Panc1 (cell line): ENCODE measurements at regions not wholly inside any gene's neighbourhood (a gene's known extent, or its start where the extent isn't known, plus 50 kb on each side); places are given as distances from the start of the nearest gene placed in this dataset.

Experiments
- ATAC-seq: fragments of 200-7000 bp; cut with Tn5 transposase; 2 replicates; pipeline ENCODE4 v1.9.1; 2020; ENCODE audit warnings: mild to moderate bottlenecking, moderate library complexity
- BruUV-seq: library from RNA; stranded (reverse); fragments of 400-500 nt; replicated peaks from 2 replicates; lab custom pipeline; 2021; lab: Mats Ljungman, UMichigan
- CTCF ChIA-PET: fragments of 300-600 bp; sonication (Branson Sonifier 250); formaldehyde crosslinking; loops from one replicate; lab custom pipeline; 2022; ENCODE audit warnings: antibody characterized with exemption; lab: Charles Lee
- POLR2A ChIA-PET: fragments of 300-600 bp; sonication (Branson Sonifier 250); formaldehyde crosslinking; loops from one replicate; lab custom pipeline; 2022; ENCODE audit warnings: antibody characterized with exemption; lab: Charles Lee
- DNase-seq: peaks from one replicate; pipeline ENCODE4 v3.0.0-alpha.2; 2010; ENCODE audit warnings: low read depth, low spot score
- H3K27ac ChIP-seq: 2 replicates; pipeline ENCODE4 v1.5.1; 2011; ENCODE audit warnings: mild to moderate bottlenecking, low read length, inconsistent platforms
- H3K27me3 ChIP-seq: fragments of 200-500 bp; sonication (Bioruptor generic); 2 replicates; pipeline ENCODE4 v1.6.0; 2014; ENCODE audit warnings: low read length, inconsistent platforms; ENCODE audit not compliant: control insufficient read depth, insufficient read depth
- H3K36me3 ChIP-seq: fragments of 200-500 bp; sonication (Bioruptor generic); 2 replicates; pipeline ENCODE4 v1.5.1; 2014; ENCODE audit warnings: inconsistent platforms, mild to moderate bottlenecking, low read length, moderate library complexity; ENCODE audit not compliant: control insufficient read depth, insufficient read depth
- H3K4me1 ChIP-seq: 2 replicates; pipeline ENCODE4 v1.5.1; 2011; ENCODE audit warnings: inconsistent platforms, mild to moderate bottlenecking, low read length, moderate library complexity; ENCODE audit not compliant: control insufficient read depth, insufficient read depth
- H3K4me3 ChIP-seq, 2 experiments: 2 replicates each; pipeline ENCODE4 v1.5.1; 2011 to 2012; ENCODE audit warnings: low read depth in 2 of 2, low read length in 2 of 2, mild to moderate bottlenecking in 2 of 2, inconsistent platforms in 1 of 2, moderate library complexity in 1 of 2
- H3K9me3 ChIP-seq: fragments of 200-500 bp; sonication (Bioruptor generic); 2 replicates; pipeline ENCODE4 v1.5.1; 2014; ENCODE audit warnings: low read depth, mild to moderate bottlenecking, inconsistent platforms, low read length, moderate library complexity; ENCODE audit not compliant: control insufficient read depth, insufficient read depth
- CTCF ChIP-seq: fragments of 450-650 bp; IDR thresholded peaks from 2 replicates; pipeline ENCODE4 v1.5.1; 2017; ENCODE audit warnings: mild to moderate bottlenecking
- POLR2AphosphoS5 ChIP-seq: IDR thresholded peaks from 2 replicates; pipeline ENCODE4 v1.6.1; 2012; ENCODE audit warnings: mild to moderate bottlenecking, low read depth, low read length, moderate library complexity
- REST ChIP-seq, 2 experiments: IDR thresholded peaks; 2 replicates each; pipeline ENCODE4 v1.6.1; 2011 to 2012; ENCODE audit warnings: low read depth in 2 of 2, control low read depth in 1 of 2, low read length in 1 of 2, mild to moderate bottlenecking in 1 of 2, moderate library complexity in 1 of 2; ENCODE audit not compliant: insufficient read depth in 1 of 2
- SIN3A ChIP-seq: IDR thresholded peaks from 2 replicates; pipeline ENCODE4 v1.6.1; 2012; ENCODE audit warnings: low read depth, mild to moderate bottlenecking, low read length, moderate library complexity, borderline replicate concordance; ENCODE audit not compliant: insufficient read depth
- TCF7L2 ChIP-seq: IDR thresholded peaks from 2 replicates; pipeline ENCODE4 v1.6.1; 2011; ENCODE audit warnings: mild to moderate bottlenecking, low read depth, low read length, inconsistent platforms
- in situ Hi-C: cut with HindIII; loops from 2 replicates; pipeline ENCODE4 v1.10.0; 2016; ENCODE audit warnings: low sequenced_read_pairs, low pct_unique_long_range_greater_than_20kb
- intact Hi-C: fragments of 100-400 bp; cut with micrococcal nuclease; formaldehyde crosslinking; loops from one replicate; pipeline ENCODE4 v1.10.0; 2022; ENCODE audit not compliant: unreplicated experiment

- DNase-seq (no peak), ATAC-seq (no peak)
- no TSS peak for BruUV-seq
- no peak for TF ChIP-seq TCF7L2
- no peak for TF ChIP-seq SIN3A
- no peak for TF ChIP-seq CTCF
- no peak for TF ChIP-seq POLR2AphosphoS5
- H3K27ac ChIP-seq, result no peak overlapping the region
- no peak overlapping the region for H3K4me3 ChIP-seq
- H3K27me3 ChIP-seq, result peaks cover 11% of the 10 kb centered on the region; the same call in 1 of the 2 replicates
- H3K4me1 ChIP-seq, result no peaks in the 10 kb centered on the region
- ChIA-PET CTCF (no interaction called here), POLR2A (no interaction called here)
- no peaks in the 10 kb centered on the region for H3K9me3 ChIP-seq
- no peaks in the 10 kb centered on the region for H3K36me3 ChIP-seq
- intact Hi-C loops (no loop called here), in situ Hi-C loops (no loop called here)
These were observed 51.4 kb upstream of the NECTIN1 start for GRCh38 chr11:119780222-119780953.

- ATAC-seq, result no peak
- in situ Hi-C loops, result no loop called here
- no TSS peak for BruUV-seq
- ChIA-PET POLR2A (no interaction called here), CTCF (interaction anchor here (0.7 kb wide), 1 partner anchor 37 kb away, joined by 9 read pairs; no protein-coding TSS in a partner anchor)
- no peak for TF ChIP-seq REST (IDR thresholded peaks at IDR 0.05; ENCODE audit: insufficient read depth in 1 of 2, low read depth in 2 of 2, low read length in 1 of 2)
- TF ChIP-seq SIN3A, result no peak
- no peak for TF ChIP-seq POLR2AphosphoS5
- H3K27me3 ChIP-seq, result peaks cover 11% of the 10 kb centered on the region; the same call in 1 of the 2 replicates
- DNase-seq, result no peak
- no peaks in the 10 kb centered on the region for H3K36me3 ChIP-seq
- intact Hi-C loops, result no loop called here
- H3K4me3 ChIP-seq, result no peak overlapping the region
- H3K9me3 ChIP-seq, result no peaks in the 10 kb centered on the region
- H3K27ac ChIP-seq, result no peak overlapping the region
- H3K4me1 ChIP-seq, result no peaks in the 10 kb centered on the region
These were observed 50.4 kb upstream of the NECTIN1 start for GRCh38 chr11:119779195-119780071.
